OCI-LY3 (cell line): ENCODE measurements at regions not wholly inside any gene's neighbourhood (a gene's known extent, or its start where the extent isn't known, plus 50 kb on each side); places are given as distances from the start of the nearest gene placed in this dataset.

Experiments
- H2AFZ ChIP-seq: fragments of 200-600, 300-600 bp; shearing (Covaris generic); 2 replicates; pipeline ENCODE4 v1.6.0; 2014; ENCODE audit warnings: antibody characterized with exemption, low read depth, low read length
- H3K27ac ChIP-seq: fragments of 200-600, 300-600 bp; sonication (generic); 2 replicates; pipeline ENCODE4 v1.5.1; 2014; ENCODE audit warnings: mild to moderate bottlenecking, low read length, moderate library complexity, mixed read lengths
- H3K27me3 ChIP-seq: fragments of 200-600, 300-600 bp; sonication (generic); 2 replicates; pipeline ENCODE4 v1.6.1; 2014; ENCODE audit warnings: low read depth, low read length, mixed read lengths
- H3K36me3 ChIP-seq: fragments of 200-600, 300-600 bp; sonication (generic); replicated peaks from 2 replicates; pipeline ENCODE3; 2014; ENCODE audit warnings: low read depth, low read length, mixed read lengths
- H3K4me1 ChIP-seq: fragments of 300-600, 200-600 bp; sonication (generic); 2 replicates; pipeline ENCODE4 v1.6.1; 2014; ENCODE audit warnings: low read length, mixed read lengths
- H3K4me2 ChIP-seq: fragments of 200-600, 300-600 bp; sonication (generic); 2 replicates; pipeline ENCODE4 v1.6.1; 2014; ENCODE audit warnings: low read length, mixed read lengths
- H3K4me3 ChIP-seq: fragments of 300-600, 200-600 bp; sonication (generic); 2 replicates; pipeline ENCODE4 v1.5.1; 2014; ENCODE audit warnings: antibody characterized with exemption, mild to moderate bottlenecking, low read length, moderate library complexity
- H3K79me2 ChIP-seq: fragments of 300-600, 200-600 bp; shearing (Covaris generic); 2 replicates; pipeline ENCODE4 v1.6.1; 2014; ENCODE audit warnings: mild to moderate bottlenecking, low read length, mixed read lengths
- H3K9ac ChIP-seq: fragments of 300-600, 200-600 bp; shearing (Covaris generic); 2 replicates; pipeline ENCODE4 v1.6.0; 2014; ENCODE audit warnings: mild to moderate bottlenecking, low read length, moderate library complexity
- H3K9me3 ChIP-seq: fragments of 200-600, 300-600 bp; shearing (Covaris generic); 2 replicates; pipeline ENCODE4 v1.6.1; 2014; ENCODE audit warnings: low read length, mixed read lengths; ENCODE audit not compliant: insufficient read depth
- H4K20me1 ChIP-seq: fragments of 200-600, 300-600 bp; sonication (generic); 2 replicates; pipeline ENCODE4 v1.6.1; 2016; ENCODE audit warnings: low read length, mixed read lengths; ENCODE audit not compliant: insufficient read depth
- EZH2phosphoT487 ChIP-seq: fragments of 200-600 bp; shearing (Covaris generic); IDR thresholded peaks from 2 replicates; pipeline ENCODE4 v1.6.1; 2018; ENCODE audit warnings: antibody characterized with exemption, mixed run types, low read depth
- TF ChIP-seq, protein P1 (sequence below): fragments of 200-600, 300-600 bp; sonication (generic); IDR thresholded peaks from 2 replicates; pipeline ENCODE4 v1.5.1; 2014; ENCODE audit warnings: antibody characterized with exemption, low read length, low read depth

DNA sequence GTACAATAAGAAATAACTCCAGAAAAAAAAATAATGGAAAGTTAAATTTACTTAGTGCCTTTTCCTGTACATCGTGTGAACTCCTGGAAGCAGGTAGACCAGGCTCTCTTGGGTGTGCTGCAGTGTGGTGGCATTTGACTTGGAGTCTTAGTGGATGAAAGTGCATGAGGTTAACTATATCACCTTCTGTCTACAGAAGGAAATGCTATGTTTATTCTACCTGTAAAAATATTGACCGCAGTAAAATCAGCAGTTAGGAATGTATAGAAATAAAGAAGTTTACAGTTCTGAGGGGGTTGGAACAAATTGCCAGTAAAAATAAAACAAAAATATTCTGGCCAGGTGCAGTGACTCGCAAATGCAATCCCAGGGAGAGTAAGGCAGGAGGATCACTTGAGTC lies 722.1 kb downstream of the LIG4 start:
- Histone ChIP-seq H3K36me3 (no peaks in the 10 kb centered on the region), H3K4me3 (no peak overlapping the region), H4K20me1 (no peaks in the 10 kb centered on the region), H3K79me2 (no peaks in the 10 kb centered on the region), H3K4me1 (no peaks in the 10 kb centered on the region), H3K4me2 (no peak overlapping the region), H3K9ac (no peak overlapping the region), H2AFZ (no peak overlapping the region), H3K27ac (no peak overlapping the region), H3K27me3 (no peaks in the 10 kb centered on the region), H3K9me3 (no peaks in the 10 kb centered on the region)
- no peak for TF ChIP-seq EZH2phosphoT487
- TF ChIP-seq, protein P1, sequence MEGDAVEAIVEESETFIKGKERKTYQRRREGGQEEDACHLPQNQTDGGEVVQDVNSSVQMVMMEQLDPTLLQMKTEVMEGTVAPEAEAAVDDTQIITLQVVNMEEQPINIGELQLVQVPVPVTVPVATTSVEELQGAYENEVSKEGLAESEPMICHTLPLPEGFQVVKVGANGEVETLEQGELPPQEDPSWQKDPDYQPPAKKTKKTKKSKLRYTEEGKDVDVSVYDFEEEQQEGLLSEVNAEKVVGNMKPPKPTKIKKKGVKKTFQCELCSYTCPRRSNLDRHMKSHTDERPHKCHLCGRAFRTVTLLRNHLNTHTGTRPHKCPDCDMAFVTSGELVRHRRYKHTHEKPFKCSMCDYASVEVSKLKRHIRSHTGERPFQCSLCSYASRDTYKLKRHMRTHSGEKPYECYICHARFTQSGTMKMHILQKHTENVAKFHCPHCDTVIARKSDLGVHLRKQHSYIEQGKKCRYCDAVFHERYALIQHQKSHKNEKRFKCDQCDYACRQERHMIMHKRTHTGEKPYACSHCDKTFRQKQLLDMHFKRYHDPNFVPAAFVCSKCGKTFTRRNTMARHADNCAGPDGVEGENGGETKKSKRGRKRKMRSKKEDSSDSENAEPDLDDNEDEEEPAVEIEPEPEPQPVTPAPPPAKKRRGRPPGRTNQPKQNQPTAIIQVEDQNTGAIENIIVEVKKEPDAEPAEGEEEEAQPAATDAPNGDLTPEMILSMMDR: no peak

DNA sequence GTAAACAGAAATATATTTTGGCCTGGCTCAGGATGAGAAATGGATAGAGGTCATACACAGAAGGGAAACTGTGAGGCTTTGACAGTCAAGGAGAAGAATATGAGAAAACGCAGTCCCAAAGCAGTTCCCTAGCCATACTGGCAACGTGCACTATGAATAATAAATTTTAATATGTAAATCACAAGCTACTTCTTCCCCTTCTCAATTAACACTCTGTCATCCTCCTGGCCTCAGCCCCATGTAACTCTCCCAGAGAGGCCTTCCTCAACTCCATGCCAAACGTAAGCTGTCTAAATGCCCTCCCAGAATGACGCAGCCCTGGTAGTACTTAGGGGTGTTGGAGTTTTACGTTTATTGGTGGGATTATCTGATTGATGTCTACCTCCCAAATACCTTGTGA lies 732.6 kb downstream of the LIG4 start:
- no peaks in the 10 kb centered on the region for H3K9me3 ChIP-seq
- no peaks in the 10 kb centered on the region for H3K27me3 ChIP-seq
- TF ChIP-seq, protein P1: no peak
- TF ChIP-seq EZH2phosphoT487: no peak
- H3K4me2 ChIP-seq: no peak overlapping the region
- no peak overlapping the region for H3K27ac ChIP-seq
- no peak overlapping the region for H2AFZ ChIP-seq
- no peaks in the 10 kb centered on the region for H3K79me2 ChIP-seq
- peaks cover 9% of the 10 kb centered on the region for H3K4me1 ChIP-seq
- H3K9ac ChIP-seq: no peak overlapping the region
- H3K4me3 ChIP-seq: no peak overlapping the region
- H3K36me3 ChIP-seq: no peaks in the 10 kb centered on the region
- H4K20me1 ChIP-seq: no peaks in the 10 kb centered on the region

DNA sequence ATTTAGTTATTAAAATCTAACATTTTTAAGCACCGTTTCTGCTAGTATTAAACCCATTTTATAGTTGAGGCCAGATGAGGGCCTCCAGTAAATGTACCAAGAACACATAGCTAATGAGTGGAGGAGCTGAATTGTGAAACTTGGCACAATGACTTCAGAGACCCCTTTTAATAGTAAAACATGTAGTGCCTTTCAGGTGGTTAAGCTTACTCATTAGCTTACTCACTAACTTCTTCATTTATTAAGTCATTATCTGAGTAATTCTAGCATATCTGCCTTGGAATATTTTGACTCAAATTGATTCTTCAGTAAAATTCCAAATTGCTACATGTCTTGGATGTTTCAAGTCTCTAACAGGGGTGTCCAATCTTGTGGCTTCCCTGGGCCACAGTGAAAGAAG lies 735.2 kb downstream of the LIG4 start:
- Histone ChIP-seq H3K36me3 (no peaks in the 10 kb centered on the region), H3K9me3 (no peaks in the 10 kb centered on the region), H2AFZ (no peak overlapping the region), H3K4me1 (peaks cover 9% of the 10 kb centered on the region), H3K4me2 (no peak overlapping the region), H3K27ac (no peak overlapping the region), H3K9ac (no peak overlapping the region), H3K79me2 (no peaks in the 10 kb centered on the region), H3K4me3 (no peak overlapping the region), H3K27me3 (no peaks in the 10 kb centered on the region), H4K20me1 (no peaks in the 10 kb centered on the region)
- TF ChIP-seq, protein P1: no peak
- no peak for TF ChIP-seq EZH2phosphoT487

DNA sequence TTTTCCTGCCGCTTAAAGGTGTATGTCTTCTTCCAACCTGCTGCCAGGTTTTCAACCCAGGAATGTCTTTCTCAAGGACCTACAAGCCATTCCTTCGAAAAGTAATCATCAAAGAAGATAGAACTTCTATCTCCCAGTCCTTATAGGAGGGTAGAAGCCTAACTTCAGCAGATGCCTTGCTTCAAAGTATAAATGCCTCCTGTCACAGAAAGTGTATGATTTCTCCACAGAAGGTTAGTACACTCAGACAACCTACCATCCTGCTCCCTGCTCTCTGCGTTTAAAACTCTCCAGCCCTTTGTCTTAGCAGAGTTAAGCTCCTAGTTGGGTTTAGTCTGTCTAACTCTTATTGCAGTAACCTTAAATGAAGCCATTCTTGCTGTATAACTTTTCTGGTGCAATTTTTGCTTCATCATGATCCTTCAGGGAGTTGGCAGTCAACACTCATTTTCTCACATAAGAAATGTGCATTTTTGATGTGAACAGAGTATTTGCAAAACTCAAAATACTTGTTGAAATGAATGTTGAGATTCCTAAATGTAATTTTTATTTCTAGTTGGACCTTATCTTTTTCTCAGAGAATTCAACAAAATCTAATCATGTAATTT lies 737.5 kb downstream of the LIG4 start:
- Histone ChIP-seq H3K79me2 (no peaks in the 10 kb centered on the region), H3K36me3 (no peaks in the 10 kb centered on the region), H3K9ac (no peak overlapping the region), H3K9me3 (no peaks in the 10 kb centered on the region), H4K20me1 (no peaks in the 10 kb centered on the region), H3K4me2 (no peak overlapping the region), H3K4me1 (peaks cover 9% of the 10 kb centered on the region), H3K27ac (no peak overlapping the region), H3K27me3 (no peaks in the 10 kb centered on the region), H3K4me3 (no peak overlapping the region), H2AFZ (no peak overlapping the region)
- TF ChIP-seq EZH2phosphoT487: no peak
- TF ChIP-seq, protein P1: no peak
